Fibroblast of villous mesenchyme (primary cell): ENCODE measurements at regions not wholly inside any gene's neighbourhood (a gene's known extent, or its start where the extent isn't known, plus 50 kb on each side); places are given as distances from the start of the nearest gene placed in this dataset.

Source experiments
- DNase-seq: peaks from one replicate; pipeline ENCODE4 v3.0.0-alpha.2; 2010; ENCODE audit warnings: low read depth
- H3K4me3 ChIP-seq: 2 replicates; pipeline ENCODE4 v1.5.1; 2011; ENCODE audit warnings: low read depth, mild to moderate bottlenecking, low read length
- CTCF ChIP-seq: IDR thresholded peaks from 2 replicates; pipeline ENCODE4 v1.5.1; 2012; ENCODE audit warnings: low read depth, mild to moderate bottlenecking, low read length; ENCODE audit not compliant: insufficient read depth

GRCh38 chr2:74740741-74741431 lies 86.8 kb downstream of the SEMA4F start:
- no peak overlapping the region for H3K4me3 ChIP-seq
- no peak for TF ChIP-seq CTCF
- peak; percentile 92 for DNase-seq

GRCh38 chr2:74741629-74742028 lies 87.6 kb downstream of the SEMA4F start:
- TF ChIP-seq CTCF, result no peak
- DNase-seq, result peak; percentile 21
- H3K4me3 ChIP-seq, result no peak overlapping the region

DNA sequence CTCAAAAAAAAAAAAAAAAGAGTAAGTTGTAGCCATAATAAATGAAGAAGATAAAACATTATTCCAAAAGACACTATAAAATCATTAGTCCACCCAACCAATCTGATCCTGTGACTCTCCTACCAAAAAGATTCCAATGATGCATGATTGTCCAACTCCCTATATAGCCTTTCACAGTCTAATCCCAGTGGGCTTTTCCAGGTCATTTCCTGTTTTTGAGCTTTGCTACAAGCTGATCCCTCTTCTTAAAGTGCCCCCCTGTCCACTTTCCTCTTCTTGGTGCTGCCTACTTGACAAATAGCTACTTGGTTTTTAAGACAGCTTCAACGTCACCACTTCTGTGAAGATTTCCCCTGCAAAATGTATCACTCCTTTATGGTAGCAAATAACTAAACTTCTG lies 88.4 kb downstream of the SEMA4F start:
- no peak for DNase-seq
- H3K4me3 ChIP-seq, result no peak overlapping the region
- no peak for TF ChIP-seq CTCF

- no peak overlapping the region for H3K4me3 ChIP-seq
- TF ChIP-seq CTCF, result no peak
- DNase-seq, result no peak
These were observed 89.0 kb downstream of the SEMA4F start for GRCh38 chr2:74743039-74743438.

DNA sequence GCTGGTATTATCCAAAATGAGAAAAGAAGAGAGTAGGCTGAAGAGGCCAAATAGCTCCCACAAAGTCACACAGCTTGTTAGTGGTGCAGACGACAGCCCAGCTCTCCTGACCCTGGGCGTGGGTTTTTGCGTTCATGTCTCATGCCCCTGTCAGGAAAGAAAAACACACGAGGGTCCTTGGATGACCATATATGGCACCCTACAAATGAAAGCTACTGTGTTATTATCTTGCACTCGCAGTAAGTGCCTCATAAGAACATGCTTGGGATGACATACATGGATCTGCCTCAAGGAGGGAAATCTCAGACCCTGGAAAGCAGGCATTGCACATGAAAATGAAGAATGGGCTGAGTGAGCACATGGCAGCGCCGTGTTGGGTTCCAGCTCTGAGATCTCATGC lies 89.7 kb downstream of the SEMA4F start:
- TF ChIP-seq CTCF, result no peak
- no peak overlapping the region for H3K4me3 ChIP-seq
- no peak for DNase-seq

GRCh38 chr2:74744731-74745515 lies 89.0 kb upstream of the HK2 start:
- no peak for DNase-seq
- no peak for TF ChIP-seq CTCF
- no peak overlapping the region for H3K4me3 ChIP-seq
